IgD-negative memory B cell (primary cell): ENCODE measurements at regions not wholly inside any gene's neighbourhood (a gene's known extent, or its start where the extent isn't known, plus 50 kb on each side); places are given as distances from the start of the nearest gene placed in this dataset.
"Not testable (repeated sequence)": the region's sequence is repeated elsewhere in the genome, so short reads cannot be mapped to it uniquely, and the experiment has no call there.

ENCODE experiments used
- H3K27ac Mint-ChIP-seq, 3 donors: one replicate each; pipeline ENCODE4 v1.8.0; 2020 to 2022; ENCODE audit warnings: mild to moderate bottlenecking in 3 of 3, mixed read lengths in 3 of 3, moderate library complexity in 1 of 3
- H3K27me3 Mint-ChIP-seq: one replicate; pipeline ENCODE4 v1.8.0; 2021; ENCODE audit warnings: mixed read lengths
- H3K36me3 Mint-ChIP-seq: one replicate; pipeline ENCODE4 v1.8.0; 2020; ENCODE audit warnings: mild to moderate bottlenecking, mixed read lengths
- H3K4me1 Mint-ChIP-seq, 3 donors: one replicate each; pipeline ENCODE4 v1.8.0; 2020 to 2022; ENCODE audit warnings: mixed read lengths in 3 of 3, mild to moderate bottlenecking in 1 of 3
- H3K4me3 Mint-ChIP-seq, 4 donors: one replicate each; pipeline ENCODE4 v1.8.0; 2020 to 2022; ENCODE audit warnings: mild to moderate bottlenecking in 4 of 4, mixed read lengths in 4 of 4, moderate library complexity in 3 of 4
- H3K9me3 Mint-ChIP-seq, 3 donors: one replicate each; pipeline ENCODE4 v1.8.0; 2020 to 2021; ENCODE audit warnings: mixed read lengths in 3 of 3, mild to moderate bottlenecking in 1 of 3

DNA sequence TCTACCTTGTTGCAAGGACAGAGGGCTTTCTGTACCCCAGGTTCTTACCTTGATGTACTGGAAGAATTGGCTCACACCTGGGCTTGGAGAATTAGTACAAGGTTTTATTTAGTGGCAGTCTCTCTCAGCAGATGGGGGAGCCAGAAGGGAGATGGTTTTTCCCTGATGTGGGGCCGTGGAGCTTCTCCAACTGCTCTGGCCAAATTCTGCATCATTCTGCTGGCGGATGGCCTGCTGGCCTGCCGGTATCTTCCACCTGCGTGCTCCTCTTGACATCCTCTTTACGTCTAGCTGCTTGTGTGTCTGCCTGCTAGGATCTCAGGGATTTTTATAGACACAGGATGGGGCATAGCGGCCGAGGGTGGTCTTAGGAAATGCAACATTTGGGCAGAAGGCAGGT is 426.7 kb downstream of the KCNJ18 start:
- not testable (repeated sequence) for H3K27me3 Mint-ChIP-seq, H3K4me3 Mint-ChIP-seq, H3K36me3 Mint-ChIP-seq, H3K27ac Mint-ChIP-seq, H3K4me1 Mint-ChIP-seq, H3K9me3 Mint-ChIP-seq

DNA sequence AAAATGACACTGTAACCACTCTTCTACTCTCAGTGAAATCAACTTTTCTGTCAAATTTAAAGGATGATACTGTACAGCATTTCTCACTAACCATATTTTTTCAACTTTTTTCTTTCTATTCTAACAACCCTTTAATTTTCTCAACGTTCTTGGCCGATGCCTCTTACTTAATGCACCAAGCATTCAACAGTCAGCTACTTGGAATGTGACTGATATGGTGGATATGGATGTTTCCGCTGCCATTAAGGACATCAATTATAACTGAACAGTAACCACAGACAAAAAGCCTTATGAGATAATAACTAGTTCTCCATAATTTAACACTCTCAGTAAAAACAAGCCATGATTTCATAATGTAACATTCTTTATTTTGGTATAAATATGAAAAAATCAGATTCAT is 427.4 kb downstream of the KCNJ18 start:
- H3K4me3 Mint-ChIP-seq, H3K36me3 Mint-ChIP-seq, H3K9me3 Mint-ChIP-seq, H3K4me1 Mint-ChIP-seq, H3K27me3 Mint-ChIP-seq, H3K27ac Mint-ChIP-seq: not testable (repeated sequence)

DNA sequence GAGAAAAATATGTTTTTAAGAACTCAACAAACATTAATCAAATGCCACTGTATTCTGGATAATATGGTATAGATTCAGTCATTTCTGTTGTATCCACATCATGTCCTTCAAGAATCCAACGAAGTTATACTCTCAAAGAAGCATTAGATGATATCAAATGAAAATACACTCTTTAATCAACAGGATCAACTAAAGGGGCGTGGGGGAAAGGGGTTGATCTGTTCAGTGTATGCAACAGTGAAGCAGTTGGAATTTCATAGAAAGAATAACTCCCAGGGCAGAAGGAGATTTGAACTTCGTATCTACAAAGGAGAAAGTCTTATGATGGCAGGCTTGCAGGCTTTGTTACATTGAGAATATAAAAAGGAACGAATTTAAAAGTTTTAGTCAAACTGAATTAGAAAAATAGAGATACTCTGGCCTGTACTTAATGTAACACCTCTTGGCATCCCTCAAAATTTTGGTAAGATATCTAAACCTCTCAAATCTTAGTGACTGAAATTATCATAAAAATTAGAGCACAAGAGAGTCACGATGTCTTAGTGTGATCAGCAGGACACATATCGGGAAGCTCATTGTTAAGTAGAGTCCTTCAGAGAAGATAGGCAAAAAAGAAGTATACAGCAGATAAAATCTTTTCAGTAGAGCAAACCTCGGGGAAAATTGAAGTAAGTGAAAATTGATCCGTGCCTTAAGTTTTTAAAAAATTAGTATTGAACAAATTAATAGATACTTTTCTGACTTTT is 431.4 kb downstream of the KCNJ18 start:
- H3K4me3 Mint-ChIP-seq, result no peak overlapping the region
- H3K27me3 Mint-ChIP-seq, result no peaks in the 10 kb centered on the region
- no peak overlapping the region for H3K27ac Mint-ChIP-seq
- peaks cover 0 to 4% (median 2%) of the 10 kb centered on the region in 3 donors for H3K9me3 Mint-ChIP-seq
- H3K36me3 Mint-ChIP-seq, result no peaks in the 10 kb centered on the region
- H3K4me1 Mint-ChIP-seq, result no peaks in the 10 kb centered on the region

DNA sequence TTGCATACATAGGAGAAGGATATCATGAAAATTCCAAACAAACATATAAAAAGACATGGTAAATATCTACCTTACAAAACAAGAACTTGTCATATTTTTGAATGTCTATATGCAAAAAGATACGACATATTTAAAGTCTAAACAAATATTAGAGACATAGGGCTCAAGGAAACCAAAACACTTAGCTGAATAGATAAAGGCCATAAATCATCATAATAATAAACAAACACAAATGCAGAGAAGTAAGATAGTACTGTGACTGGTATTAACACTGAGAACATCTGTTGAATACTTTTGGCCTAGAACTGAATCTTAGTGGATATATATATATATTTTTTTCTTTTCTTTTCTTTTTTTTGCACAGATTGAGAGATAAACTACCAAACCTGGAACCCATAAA is 435.8 kb downstream of the KCNJ18 start:
- no peak overlapping the region for H3K27ac Mint-ChIP-seq
- no peaks in the 10 kb centered on the region for H3K36me3 Mint-ChIP-seq
- H3K4me3 Mint-ChIP-seq, result no peak overlapping the region
- no peaks in the 10 kb centered on the region for H3K4me1 Mint-ChIP-seq
- H3K9me3 Mint-ChIP-seq, result peaks cover 4 to 21% (median 16%) of the 10 kb centered on the region in 3 donors
- no peaks in the 10 kb centered on the region for H3K27me3 Mint-ChIP-seq

DNA sequence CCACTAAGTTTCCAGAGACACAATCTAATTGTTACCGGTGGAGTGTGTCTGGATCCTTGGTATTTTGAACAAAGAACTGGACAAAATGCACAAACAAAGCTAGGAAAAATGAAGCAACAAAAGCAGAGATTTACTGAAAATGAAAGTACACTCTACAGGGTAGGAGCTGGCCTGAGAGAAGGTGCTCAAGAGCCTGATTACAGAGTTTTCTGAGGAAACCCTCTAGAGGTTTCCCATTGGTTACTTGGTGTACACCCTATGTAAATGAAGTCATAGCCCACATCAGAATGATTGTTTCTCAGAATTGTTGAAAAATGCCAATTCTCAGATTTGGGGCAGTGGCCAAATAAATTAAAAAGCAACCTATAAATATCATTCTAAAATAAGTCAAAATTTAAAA is 436.4 kb downstream of the KCNJ18 start:
- Mint-ChIP-seq H3K36me3 (no peaks in the 10 kb centered on the region), H3K4me1 (no peaks in the 10 kb centered on the region), H3K27ac (no peak overlapping the region), H3K27me3 (no peaks in the 10 kb centered on the region), H3K9me3 (peaks cover 6 to 25% (median 16%) of the 10 kb centered on the region in 3 donors), H3K4me3 (no peak overlapping the region)

DNA sequence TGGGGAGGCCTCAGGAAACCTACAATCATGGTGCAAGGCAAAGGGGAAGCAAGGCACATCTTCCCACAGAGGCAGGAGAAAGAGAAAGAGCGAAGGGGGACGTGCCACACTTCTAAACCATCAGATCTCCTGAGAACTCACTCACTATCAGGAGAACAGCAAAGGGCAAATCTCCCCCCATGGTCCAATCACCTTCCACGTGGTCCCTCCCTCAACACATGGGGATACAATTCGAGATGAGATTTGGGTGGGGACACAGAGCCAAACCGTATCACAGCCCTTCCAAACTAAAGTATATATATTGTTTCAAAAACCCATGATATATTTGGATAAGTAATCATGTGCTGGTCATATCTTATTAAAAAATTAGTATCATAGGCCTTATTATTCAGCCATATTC is 437.6 kb downstream of the KCNJ18 start:
- H3K27ac Mint-ChIP-seq, H3K4me1 Mint-ChIP-seq, H3K4me3 Mint-ChIP-seq, H3K27me3 Mint-ChIP-seq, H3K36me3 Mint-ChIP-seq: not testable (repeated sequence)
- H3K9me3 Mint-ChIP-seq, result peaks cover 6 to 28% (median 16%) of the 10 kb centered on the region in 3 donors

DNA sequence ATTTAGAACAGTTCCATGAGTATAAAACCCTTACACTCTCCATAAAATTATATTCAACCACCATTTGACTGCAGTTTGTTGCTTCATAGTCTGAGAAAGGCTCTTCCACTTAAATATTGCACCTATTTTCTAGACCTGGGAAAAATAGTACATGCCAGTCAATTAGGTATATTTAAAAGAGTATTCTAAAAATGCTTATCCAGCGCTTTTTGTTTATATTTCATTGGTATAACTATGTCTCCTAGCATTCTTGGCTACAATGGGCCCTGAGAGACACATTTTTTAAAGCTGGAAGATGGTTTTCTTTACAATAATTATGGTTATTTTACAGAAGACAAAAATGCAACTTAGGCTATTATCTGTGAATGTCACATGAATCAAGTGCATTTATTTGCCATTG is 439.4 kb downstream of the KCNJ18 start:
- Mint-ChIP-seq H3K27ac (no peak overlapping the region), H3K4me1 (no peaks in the 10 kb centered on the region), H3K4me3 (no peak overlapping the region), H3K36me3 (no peaks in the 10 kb centered on the region), H3K9me3 (peaks cover 8 to 33% (median 18%) of the 10 kb centered on the region in 3 donors), H3K27me3 (no peaks in the 10 kb centered on the region)

DNA sequence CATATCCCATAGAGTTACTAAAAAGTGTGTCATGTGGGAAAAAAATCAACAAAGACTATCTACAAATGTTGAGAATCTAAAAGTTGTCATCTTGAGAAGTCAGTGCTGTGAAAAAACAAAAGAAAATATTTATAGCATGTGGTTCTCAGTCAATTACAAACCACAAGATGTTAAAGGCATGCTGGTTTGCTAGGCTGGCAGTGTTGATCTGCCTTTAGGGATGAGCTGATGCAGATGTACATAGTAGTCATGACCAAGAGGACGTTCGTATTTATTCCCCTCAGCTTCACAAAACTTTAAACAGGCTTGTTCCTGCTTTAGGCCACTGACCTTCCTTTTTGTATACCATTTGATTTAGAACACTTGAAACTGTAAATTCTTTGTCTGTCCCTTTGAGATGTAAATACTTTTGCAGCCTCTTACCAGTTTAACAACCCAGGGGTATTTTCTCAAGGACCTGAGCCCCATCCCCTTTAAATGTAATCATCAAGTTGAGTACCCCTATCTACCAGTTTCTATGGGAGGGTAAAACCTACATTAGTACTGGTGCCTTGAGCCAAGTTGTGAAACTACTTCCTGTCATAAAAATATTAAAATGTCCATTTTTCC is 446.6 kb downstream of the KCNJ18 start:
- H3K27me3 Mint-ChIP-seq, result no peaks in the 10 kb centered on the region
- no peak overlapping the region for H3K27ac Mint-ChIP-seq
- no peak overlapping the region for H3K4me3 Mint-ChIP-seq
- no peaks in the 10 kb centered on the region for H3K4me1 Mint-ChIP-seq
- peaks cover 1 to 5% (median 2%) of the 10 kb centered on the region in 3 donors for H3K9me3 Mint-ChIP-seq
- no peaks in the 10 kb centered on the region for H3K36me3 Mint-ChIP-seq

DNA sequence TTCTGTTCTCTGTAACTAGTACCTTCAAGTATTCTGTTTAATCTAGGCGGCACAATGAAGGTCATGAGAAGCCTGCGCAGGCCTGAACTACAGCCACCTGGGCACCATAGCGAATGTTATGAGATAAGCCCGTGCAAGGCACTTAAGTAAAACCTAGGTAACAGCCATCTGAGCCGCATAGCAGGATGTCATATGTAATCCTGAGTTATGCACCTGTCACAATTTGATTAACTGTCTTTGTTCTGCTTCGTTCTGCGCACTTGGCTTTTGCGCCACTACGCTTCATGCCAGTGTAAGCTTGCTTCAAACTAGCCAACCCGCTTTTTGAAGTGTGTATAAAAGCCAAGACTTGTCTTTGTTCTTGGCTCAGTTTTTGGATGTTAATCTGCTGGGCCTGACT is 449.8 kb downstream of the KCNJ18 start:
- H3K27ac Mint-ChIP-seq, result no peak overlapping the region
- no peaks in the 10 kb centered on the region for H3K36me3 Mint-ChIP-seq
- no peaks in the 10 kb centered on the region for H3K4me1 Mint-ChIP-seq
- H3K27me3 Mint-ChIP-seq, result no peaks in the 10 kb centered on the region
- peaks cover 0 to 4% (median 0%) of the 10 kb centered on the region in 3 donors for H3K9me3 Mint-ChIP-seq
- H3K4me3 Mint-ChIP-seq, result no peak overlapping the region

DNA sequence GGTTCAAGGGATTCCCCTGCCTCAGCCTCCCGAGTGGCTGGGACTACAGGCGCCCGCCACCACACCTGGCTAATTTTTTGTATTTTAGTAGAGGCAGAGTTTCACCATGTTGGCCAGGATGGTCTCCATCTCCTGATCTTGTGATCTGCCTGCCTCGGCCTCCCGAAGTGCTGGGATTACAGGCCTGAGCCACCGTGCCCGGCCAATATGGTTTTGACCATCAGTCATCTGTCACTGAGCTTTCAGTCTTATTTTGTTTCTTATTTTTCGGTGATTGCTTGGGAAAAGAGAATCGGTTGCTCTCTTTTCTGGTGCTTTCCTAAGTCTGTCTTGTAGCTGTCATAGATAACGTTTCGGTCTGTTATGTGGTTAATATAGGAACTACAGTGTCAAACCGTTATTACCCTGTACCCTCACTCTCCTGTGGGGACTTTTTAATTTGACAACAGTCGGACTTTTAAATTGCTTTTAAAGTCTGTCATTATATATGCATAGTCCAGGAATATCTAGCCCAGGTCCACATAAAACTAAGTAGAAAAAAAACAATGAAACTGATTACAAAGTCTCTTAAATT is 453.4 kb downstream of the KCNJ18 start:
- H3K27ac Mint-ChIP-seq, result no peak overlapping the region
- H3K4me3 Mint-ChIP-seq, result no peak overlapping the region
- H3K27me3 Mint-ChIP-seq, result no peaks in the 10 kb centered on the region
- H3K36me3 Mint-ChIP-seq, result no peaks in the 10 kb centered on the region
- H3K9me3 Mint-ChIP-seq, result peaks cover 0 to 11% (median 0%) of the 10 kb centered on the region in 3 donors
- no peaks in the 10 kb centered on the region for H3K4me1 Mint-ChIP-seq

DNA sequence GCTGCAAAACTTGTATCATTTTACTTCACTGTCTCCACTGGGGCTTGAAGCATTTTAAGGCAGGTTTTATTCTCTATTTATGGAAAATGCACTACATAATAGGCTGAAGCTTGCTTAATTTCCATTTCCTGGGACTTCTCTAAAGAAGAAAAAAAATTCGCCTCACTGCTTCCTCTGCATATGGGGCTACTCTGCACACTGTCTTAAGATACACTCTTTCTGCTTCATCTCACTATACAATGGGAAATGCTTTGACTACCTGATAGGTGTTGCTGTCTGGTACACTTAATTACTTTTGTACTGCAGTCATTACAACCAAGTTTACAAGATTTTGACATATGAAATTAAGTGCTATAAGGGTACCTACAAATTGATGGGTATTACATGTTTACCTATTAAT is 466.0 kb downstream of the KCNJ18 start:
- peaks cover 3 to 16% (median 3%) of the 10 kb centered on the region in 3 donors for H3K9me3 Mint-ChIP-seq
- H3K27me3 Mint-ChIP-seq, result no peaks in the 10 kb centered on the region
- no peak overlapping the region for H3K27ac Mint-ChIP-seq
- no peaks in the 10 kb centered on the region for H3K36me3 Mint-ChIP-seq
- no peaks in the 10 kb centered on the region for H3K4me1 Mint-ChIP-seq
- no peak overlapping the region for H3K4me3 Mint-ChIP-seq

DNA sequence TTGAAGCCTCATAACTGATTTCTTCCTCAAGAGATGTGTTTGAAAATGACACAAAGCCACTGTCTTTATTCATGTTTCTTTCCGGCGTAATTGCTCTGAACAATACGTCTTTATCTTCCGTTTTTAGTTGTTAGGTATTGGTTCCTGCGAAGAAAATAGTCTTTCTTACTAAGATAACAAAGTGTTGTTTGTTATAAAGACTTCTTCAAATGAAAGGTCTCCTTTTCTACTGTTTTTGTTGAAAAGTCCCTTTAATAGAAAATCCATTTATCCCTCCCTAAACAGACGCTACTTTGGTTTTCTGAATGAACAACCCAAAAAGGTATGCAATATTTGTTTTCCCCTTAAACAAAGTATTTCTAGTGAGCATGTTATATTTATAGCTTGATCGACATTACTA is 469.1 kb downstream of the KCNJ18 start:
- Mint-ChIP-seq H3K9me3 (peaks cover 1 to 13% (median 3%) of the 10 kb centered on the region in 3 donors), H3K4me1 (no peaks in the 10 kb centered on the region), H3K27me3 (no peaks in the 10 kb centered on the region), H3K4me3 (no peak overlapping the region), H3K27ac (no peak overlapping the region), H3K36me3 (no peaks in the 10 kb centered on the region)

DNA sequence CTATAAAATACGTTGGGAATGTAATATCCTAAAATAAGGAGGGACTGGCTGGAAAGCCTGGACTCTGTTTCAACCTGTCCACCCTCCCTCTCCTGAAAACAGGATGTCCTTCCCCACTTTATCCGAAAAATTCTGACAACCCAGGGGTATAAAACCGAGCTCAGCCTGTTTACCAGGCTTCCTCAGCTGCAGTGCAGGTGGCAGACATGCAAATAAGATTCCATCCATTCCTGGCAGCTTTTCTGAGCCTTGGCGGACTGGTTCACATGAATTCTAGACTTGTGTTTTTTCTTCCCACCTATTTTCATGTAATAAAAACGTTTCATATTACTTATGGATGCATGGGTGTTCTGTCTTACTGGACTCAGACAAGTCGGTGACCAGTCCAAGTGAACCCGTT is 479.3 kb downstream of the KCNJ18 start:
- Mint-ChIP-seq H3K27ac (no peak overlapping the region), H3K27me3 (no peaks in the 10 kb centered on the region), H3K9me3 (peaks cover 4 to 14% (median 10%) of the 10 kb centered on the region in 3 donors), H3K4me1 (no peaks in the 10 kb centered on the region), H3K4me3 (no peak overlapping the region), H3K36me3 (no peaks in the 10 kb centered on the region)

DNA sequence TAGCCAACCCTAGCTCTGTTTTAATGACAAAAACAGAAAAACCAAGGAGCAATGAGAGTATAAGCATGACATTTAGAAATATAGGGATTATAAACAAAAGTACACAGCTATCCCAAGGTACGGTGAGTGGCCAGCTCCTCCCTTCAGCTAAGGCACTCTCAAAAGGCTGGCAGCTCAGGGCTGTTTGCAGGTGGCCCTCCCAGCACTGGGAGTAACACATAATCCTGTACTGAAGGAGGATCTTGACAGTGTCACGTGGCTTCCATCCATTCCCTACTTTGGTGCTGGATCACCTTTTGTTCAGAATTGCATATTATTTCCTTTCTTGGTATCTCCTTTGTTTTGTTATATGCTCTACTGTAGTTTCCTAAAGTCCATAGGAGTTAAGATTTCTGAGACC is 500.8 kb downstream of the KCNJ18 start:
- Mint-ChIP-seq H3K27ac (no peak overlapping the region), H3K4me3 (no peak overlapping the region), H3K27me3 (no peaks in the 10 kb centered on the region), H3K4me1 (no peaks in the 10 kb centered on the region), H3K9me3 (peaks cover 0 to 5% (median 3%) of the 10 kb centered on the region in 3 donors), H3K36me3 (no peaks in the 10 kb centered on the region)

DNA sequence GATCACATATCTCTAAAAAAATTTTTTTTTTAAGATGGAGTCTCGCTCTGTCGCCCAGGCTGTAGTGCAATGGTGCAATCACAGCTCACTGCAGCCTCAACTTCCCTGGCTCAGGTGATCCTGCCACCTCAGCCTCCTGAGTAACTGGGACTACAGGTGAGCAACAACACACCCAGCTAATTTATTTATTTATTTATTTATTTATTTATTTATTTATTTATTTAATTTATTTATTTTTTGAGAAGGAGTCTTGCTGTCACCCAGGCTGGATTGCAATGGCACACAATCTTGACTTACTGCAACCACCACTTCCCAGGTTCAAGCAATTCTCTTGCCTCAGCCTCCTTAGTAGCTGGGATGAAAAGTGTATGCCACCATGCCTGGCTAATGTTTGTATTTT is 507.9 kb downstream of the KCNJ18 start:
- H3K36me3 Mint-ChIP-seq, H3K27ac Mint-ChIP-seq, H3K27me3 Mint-ChIP-seq, H3K4me1 Mint-ChIP-seq, H3K4me3 Mint-ChIP-seq: not testable (repeated sequence)
- peaks cover 0 to 12% (median 10%) of the 10 kb centered on the region in 3 donors for H3K9me3 Mint-ChIP-seq

DNA sequence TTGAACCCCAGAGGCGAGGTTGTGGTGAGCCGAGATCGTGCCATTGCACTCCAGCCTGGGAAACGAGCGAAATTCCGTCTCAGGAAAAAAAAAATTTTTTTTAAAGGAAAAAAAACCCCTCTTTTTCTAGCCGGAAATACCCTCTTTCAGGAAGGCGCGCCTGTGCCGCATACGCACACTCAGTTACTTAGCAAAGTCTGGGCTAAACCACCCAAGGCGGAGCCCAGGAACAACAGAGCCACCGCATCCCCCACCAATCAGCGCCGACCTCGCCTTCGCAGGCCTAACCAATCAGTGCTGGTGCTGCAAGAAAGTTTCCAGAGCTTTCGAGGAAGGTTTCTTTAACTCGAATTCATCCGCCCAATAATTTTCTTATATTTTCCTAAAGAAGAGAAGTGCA is 510.4 kb downstream of the KCNJ18 start:
- Mint-ChIP-seq H3K4me3 (no peak overlapping the region), H3K9me3 (peaks cover 0 to 19% (median 10%) of the 10 kb centered on the region in 3 donors), H3K4me1 (no peaks in the 10 kb centered on the region), H3K27ac (no peak overlapping the region), H3K27me3 (no peaks in the 10 kb centered on the region), H3K36me3 (no peaks in the 10 kb centered on the region)
